Mammary epithelial cell (primary cell): ENCODE measurements at regions not wholly inside any gene's neighbourhood (a gene's known extent, or its start where the extent isn't known, plus 50 kb on each side); places are given as distances from the start of the nearest gene placed in this dataset.

Experiments
- CTCF ChIP-seq, 2 donors: IDR thresholded peaks in 1 of 2; conservative IDR thresholded peaks in 1 of 2; 2 replicates each; pipeline ENCODE4 v1.5.1; 2011 to 2012; ENCODE audit warnings: inconsistent platforms in 2 of 2, low read length in 2 of 2, mild to moderate bottlenecking in 2 of 2, control low read depth in 1 of 2, low read depth in 1 of 2; ENCODE audit not compliant: insufficient read depth in 1 of 2; ENCODE audit errors: extremely low read depth in 1 of 2
- EZH2 ChIP-seq: IDR thresholded peaks from 2 replicates; pipeline ENCODE4 v1.6.1; 2012; ENCODE audit warnings: low read length, inconsistent platforms, borderline replicate concordance

GRCh38 chr5:145685417-145685816, 149.7 kb downstream of the PRELID2 start:
- TF ChIP-seq EZH2 (no peak), CTCF (conservative IDR thresholded peaks at IDR 0.05 in 1 of 2, IDR thresholded peaks at IDR 0.05 in 1 of 2; ENCODE audit: extremely low read depth in 1 of 2, insufficient read depth in 1 of 2, low read depth in 1 of 2, low read length in 2 of 2) (no peak)
